GM12878 (cell line): ENCODE measurements at regions not wholly inside any gene's neighbourhood (a gene's known extent, or its start where the extent isn't known, plus 50 kb on each side); places are given as distances from the start of the nearest gene placed in this dataset.

Experiments used
- ATAC-seq: fragments of 200-7000 bp; cut with Tn5 transposase; 3 replicates; pipeline ENCODE4 v1.9.1; 2020; ENCODE audit warnings: mild to moderate bottlenecking, moderate library complexity
- BruUV-seq: library from RNA; stranded (reverse); fragments of 400-500 nt; replicated peaks from 2 replicates; lab custom pipeline; 2021; lab: Mats Ljungman, UMichigan
- CTCF ChIA-PET: fragments of 300-600 bp; sonication (Branson Sonifier 250); formaldehyde crosslinking; extraction: SDS; loops from one replicate; lab custom pipeline; 2021; ENCODE audit warnings: inconsistent platforms; lab: Yijun Ruan, JAX
- POLR2A ChIA-PET: fragments of 350-600 bp; formaldehyde crosslinking; extraction: SDS; loops from one replicate; lab custom pipeline; 2021; ENCODE audit warnings: inconsistent platforms; lab: Charles Lee
- RAD21 ChIA-PET: fragments of 300-600 bp; sonication (Branson Sonifier 250); formaldehyde crosslinking; loops from one replicate; lab custom pipeline; 2023; ENCODE audit warnings: antibody characterized with exemption; ENCODE audit not compliant: unreplicated experiment; lab: Charles Lee
- SMC1A ChIA-PET: fragments of 300-600 bp; sonication (Branson Sonifier 250); formaldehyde crosslinking; loops from one replicate; lab custom pipeline; 2023; ENCODE audit not compliant: unreplicated experiment, uncharacterized antibody; lab: Charles Lee
- DNase-seq: peaks from one replicate; pipeline ENCODE4 v3.0.0-alpha.2; 2011; ENCODE audit warnings: low read depth, low spot score
- FAIRE-seq: peaks from 3 replicates; lab custom pipeline; 2011; peaks lifted over from hg19 to GRCh38; lab: Jason Lieb, UNC
- H2AFZ ChIP-seq: 2 replicates; pipeline ENCODE4 v1.6.0; 2011; ENCODE audit warnings: low read depth, low read length, control low read depth; ENCODE audit not compliant: control insufficient read depth
- H3K27ac ChIP-seq: 2 replicates; pipeline ENCODE4 v1.5.1; 2011; ENCODE audit warnings: control low read depth; ENCODE audit not compliant: control insufficient read depth, insufficient read depth
- H3K27me3 ChIP-seq, 2 experiments: replicated peaks in 1 of 2; 2 replicates each; pipeline versions ENCODE4 v1.6.0 to v1.6.1; 2011; ENCODE audit warnings: low read length in 1 of 2; ENCODE audit not compliant: control insufficient read depth in 2 of 2, insufficient read depth in 2 of 2
- H3K36me3 ChIP-seq, 2 experiments: 2 replicates each; pipeline ENCODE4 v1.5.1; 2011; ENCODE audit warnings: low read length in 1 of 2; ENCODE audit not compliant: control insufficient read depth in 2 of 2, insufficient read depth in 2 of 2
- H3K4me1 ChIP-seq: 2 replicates; pipeline ENCODE4 v1.6.1; 2011; ENCODE audit warnings: mild to moderate bottlenecking, low read length, moderate library complexity, mixed read lengths; ENCODE audit not compliant: control insufficient read depth, insufficient read depth
- H3K4me2 ChIP-seq: 2 replicates; pipeline ENCODE4 v1.6.0; 2011; ENCODE audit warnings: control low read depth; ENCODE audit not compliant: control insufficient read depth, insufficient read depth
- H3K4me3 ChIP-seq: fragments of 200-600 bp; sonication (generic); 2 replicates; pipeline ENCODE4 v1.5.1; 2016
- H3K79me2 ChIP-seq: 2 replicates; pipeline ENCODE4 v1.6.0; 2011; ENCODE audit warnings: low read length; ENCODE audit not compliant: control insufficient read depth, insufficient read depth
- H3K9ac ChIP-seq: 2 replicates; pipeline ENCODE4 v1.8.0; 2011; ENCODE audit warnings: low read length, control low read depth, mixed read lengths; ENCODE audit not compliant: control insufficient read depth, insufficient read depth
- H3K9me3 ChIP-seq: replicated peaks from 3 replicates; pipeline ENCODE4 v1.5.1; 2011; ENCODE audit warnings: mild to moderate bottlenecking, low read length; ENCODE audit not compliant: control insufficient read depth, insufficient read depth
- H4K20me1 ChIP-seq: 2 replicates; pipeline ENCODE4 v1.6.0; 2011; ENCODE audit not compliant: control insufficient read depth, insufficient read depth
- BMI1 ChIP-seq: fragments of 450-650 bp; IDR thresholded peaks from 2 replicates; pipeline ENCODE4 v1.6.1; 2016; ENCODE audit warnings: mild to moderate bottlenecking, moderate library complexity, borderline replicate concordance
- CHD2 ChIP-seq: IDR thresholded peaks from 2 replicates; pipeline ENCODE4 v1.6.1; 2011; ENCODE audit warnings: low read depth, low read length, improper control_type of control experiment, borderline replicate concordance
- CHD4 ChIP-seq: fragments of 200-600 bp; sonication (generic); IDR thresholded peaks from 2 replicates; pipeline ENCODE4 v1.6.1; 2016; ENCODE audit warnings: mild to moderate bottlenecking
- E2F4 ChIP-seq: IDR thresholded peaks from 2 replicates; pipeline ENCODE4 v1.6.1; 2012; ENCODE audit warnings: low read depth, low read length, improper control_type of control experiment
- EED ChIP-seq: sonication (generic); IDR thresholded peaks from 2 replicates; pipeline ENCODE4 v1.6.1; 2016; ENCODE audit warnings: antibody characterized with exemption, low read depth
- ELK1 ChIP-seq: IDR thresholded peaks from 2 replicates; pipeline ENCODE4 v1.6.1; 2012; ENCODE audit warnings: low read depth, low read length, improper control_type of control experiment
- ESRRA ChIP-seq: IDR thresholded peaks from 2 replicates; pipeline ENCODE4 v1.6.1; 2012; ENCODE audit warnings: mild to moderate bottlenecking, low read length, improper control_type of control experiment
- IKZF2 ChIP-seq, 2 experiments: fragments of 450-650 bp; IDR thresholded peaks; 2 replicates each; pipeline ENCODE4 v1.6.1; 2017; ENCODE audit warnings: mild to moderate bottlenecking in 2 of 2, moderate library complexity in 2 of 2
- MAX ChIP-seq: IDR thresholded peaks from 2 replicates; pipeline ENCODE4 v1.6.1; 2012; ENCODE audit warnings: low read depth, low read length, improper control_type of control experiment
- ZBED1 ChIP-seq: IDR thresholded peaks from 2 replicates; pipeline ENCODE4 v1.6.1; 2016; ENCODE audit warnings: borderline replicate concordance
- WGBS: methylation state at CpG from one replicate; pipeline ENCODE4 v1.1.6; 2016; ENCODE audit warnings: low lambda C conversion rate; ENCODE audit not compliant: insufficient replicate concordance, insufficient coverage; ENCODE audit errors: missing lambda C conversion rate; 5-methylcytosine and 5-hydroxymethylcytosine counted together
- in situ Hi-C: fragments of 300-500 bp; cut with MboI; formaldehyde crosslinking; loops from 9 replicates; pipeline ENCODE4 v1.14.3; 2018; ENCODE audit warnings: mixed read lengths
- intact Hi-C: fragments of 100-400 bp; cut with micrococcal nuclease; formaldehyde crosslinking; loops from one replicate; pipeline ENCODE4 v1.14.2; 2022; ENCODE audit not compliant: unreplicated experiment

GRCh38 chr18:10188971-10189810 is 265.2 kb upstream of the APCDD1 start (continued):
- TF ChIP-seq BMI1 = no peak
- no peak for TF ChIP-seq E2F4
- TF ChIP-seq CHD2 = no peak

- WGBS = 37% methylated on average over 4 of the region's 4 CpGs
- ChIA-PET CTCF (no interaction called here), SMC1A (interaction anchor here (0.9 kb wide), 1 partner anchor 8 kb away, joined by 3 read pairs; no protein-coding TSS in a partner anchor), POLR2A (no interaction called here), RAD21 (no interaction called here)
- Histone ChIP-seq H3K36me3 (no peaks in the 10 kb centered on the region), H3K9me3 (no peaks in the 10 kb centered on the region; the same call in 2 of the 3 replicates), H3K4me3 (no peak overlapping the region), H4K20me1 (no peaks in the 10 kb centered on the region), H3K9ac (no peak overlapping the region), H3K79me2 (no peaks in the 10 kb centered on the region), H3K4me2 (no peak overlapping the region), H2AFZ (no peak overlapping the region), H3K4me1 (no peaks in the 10 kb centered on the region), H3K27me3 (no peaks in the 10 kb centered on the region; a peak in 1 of 4 replicates), H3K27ac (no peak overlapping the region)
- BruUV-seq = no TSS peak
- in situ Hi-C loops (no loop called here), intact Hi-C loops (no loop called here)
- ATAC-seq (no peak), DNase-seq (no peak), FAIRE-seq (no peak)
- TF ChIP-seq ZBED1 = no peak
- no peak for TF ChIP-seq EED
- no peak for TF ChIP-seq MAX
- no peak for TF ChIP-seq ESRRA
- TF ChIP-seq IKZF2 (IDR thresholded peaks at IDR 0.05) = no peak
- no peak for TF ChIP-seq ELK1
- TF ChIP-seq CHD4 = no peak
Measured at GRCh38 chr18:10190564-10190963, 263.9 kb upstream of the APCDD1 start.
